HepG2 (cell line): ENCODE measurements at regions not wholly inside any gene's neighbourhood (a gene's known extent, or its start where the extent isn't known, plus 50 kb on each side); places are given as distances from the start of the nearest gene placed in this dataset.

Experiments used
- ATAC-seq: fragments of 200-7000 bp; cut with Tn5 transposase; 3 replicates; pipeline ENCODE4 v1.9.1; 2020; ENCODE audit warnings: mild to moderate bottlenecking, moderate library complexity
- BruUV-seq: library from RNA; stranded (reverse); fragments of 400-500 nt; replicated peaks from 2 replicates; lab custom pipeline; 2021; lab: Mats Ljungman, UMichigan
- CTCF ChIA-PET: fragments of 300-600 bp; formaldehyde crosslinking; extraction: SDS; loops from one replicate; lab custom pipeline; 2021; ENCODE audit warnings: low total read pairs, inconsistent platforms, low intra/inter-chr PET ratio; lab: Yijun Ruan, JAX
- POLR2A ChIA-PET: fragments of 350-600 bp; sonication (Branson Sonifier 250); formaldehyde crosslinking; loops from one replicate; lab custom pipeline; 2020; ENCODE audit warnings: antibody characterized with exemption, inconsistent platforms; lab: Yijun Ruan, JAX
- DNase-seq: peaks from one replicate; pipeline ENCODE4 v3.0.0-alpha.2; 2015; ENCODE audit warnings: low spot score
- FAIRE-seq: peaks from 3 replicates; lab custom pipeline; 2011; peaks lifted over from hg19 to GRCh38; lab: Jason Lieb, UNC
- H2AFZ ChIP-seq: one replicate; pipeline ENCODE4 v1.6.1; 2011; ENCODE audit warnings: low read length, inconsistent platforms
- H3K27ac ChIP-seq: fragments of 300-600 bp; 3 replicates; pipeline ENCODE4 v1.8.0; 2011; ENCODE audit warnings: mixed run types, mild to moderate bottlenecking, mixed read lengths, low read length, inconsistent platforms; ENCODE audit not compliant: insufficient read depth; ENCODE audit errors: extremely low read length
- H3K27me3 ChIP-seq, 2 experiments: fragments of 200-600 bp in 1 of 2; 2 replicates in 1 of 2; 3 replicates in 1 of 2; pipeline versions ENCODE4 v1.6.0 to v1.8.0; 2011; ENCODE audit warnings: low read length in 2 of 2, mild to moderate bottlenecking in 2 of 2, moderate library complexity in 2 of 2, inconsistent platforms in 1 of 2; ENCODE audit not compliant: insufficient read depth in 2 of 2, control insufficient read depth in 1 of 2
- H3K36me3 ChIP-seq, 2 experiments: fragments of 200-600 bp in 1 of 2; replicated peaks in 1 of 2; 2 replicates in 1 of 2; 3 replicates in 1 of 2; pipeline versions ENCODE4 v1.5.1 to v1.8.0; 2011; ENCODE audit warnings: low read length in 2 of 2, inconsistent platforms in 1 of 2; ENCODE audit not compliant: insufficient read depth in 2 of 2, control insufficient read depth in 1 of 2
- H3K4me1 ChIP-seq: 2 replicates; pipeline ENCODE4 v1.5.1; 2012; ENCODE audit warnings: low read length, inconsistent platforms; ENCODE audit not compliant: insufficient read depth
- H3K4me2 ChIP-seq: 2 replicates; pipeline ENCODE4 v1.6.0; 2011; ENCODE audit warnings: low read depth, low read length, inconsistent platforms
- H3K4me3 ChIP-seq, 3 experiments: fragments of 200-600 bp in 1 of 3; sonication (generic), shearing (Covaris generic) in 1 of 3; replicated peaks in 1 of 3; 2 replicates each; pipeline ENCODE4 v1.5.1; 2011 to 2016; ENCODE audit warnings: low read length in 3 of 3, inconsistent platforms in 2 of 3, low read depth in 2 of 3, mild to moderate bottlenecking in 2 of 3, control low read depth in 1 of 3, mixed read lengths in 1 of 3; ENCODE audit not compliant: insufficient read depth in 1 of 3
- H3K79me2 ChIP-seq: one replicate; pipeline ENCODE4 v1.6.1; 2011; ENCODE audit warnings: low read length, inconsistent platforms; ENCODE audit not compliant: insufficient read depth
- H3K9ac ChIP-seq: 2 replicates; pipeline ENCODE4 v1.6.0; 2011; ENCODE audit warnings: mild to moderate bottlenecking, low read depth, low read length, inconsistent platforms; ENCODE audit not compliant: insufficient read depth
- H3K9me3 ChIP-seq: 2 replicates; pipeline ENCODE4 v1.5.1; 2012; ENCODE audit warnings: mild to moderate bottlenecking, low read length
- H4K20me1 ChIP-seq: 2 replicates; pipeline ENCODE4 v1.6.0; 2011; ENCODE audit warnings: inconsistent platforms, mild to moderate bottlenecking, low read length, moderate library complexity; ENCODE audit not compliant: insufficient read depth
- CERS6 ChIP-seq: sonication (generic); formaldehyde crosslinking; IDR thresholded peaks from 2 replicates; pipeline ENCODE4 v1.5.0; 2020; ENCODE audit warnings: missing genetic modification reagents
- ELF3 ChIP-seq: IDR thresholded peaks from 2 replicates; pipeline ENCODE4 v1.6.1; 2016; ENCODE audit warnings: missing genetic modification reagents, missing compliant biosample characterization
- NKX3-1 ChIP-seq: sonication (generic); formaldehyde crosslinking; IDR thresholded peaks from 2 replicates; pipeline ENCODE4 v1.5.0; 2020; ENCODE audit warnings: missing genetic modification reagents
- PCBP1 ChIP-seq: fragments of 200-400 bp; formaldehyde crosslinking; IDR thresholded peaks from 2 replicates; pipeline ENCODE4 v1.6.1; 2017; ENCODE audit warnings: mild to moderate bottlenecking, low read depth, low read length, borderline replicate concordance
- RFX1 ChIP-seq: fragments of 450-650 bp; IDR thresholded peaks from 2 replicates; pipeline ENCODE4 v1.6.1; 2017
- ZBTB14 ChIP-seq: sonication (generic); formaldehyde crosslinking; IDR thresholded peaks from 2 replicates; pipeline ENCODE4 v1.4.0; 2020; ENCODE audit warnings: missing genetic modification reagents
- ZC3H4 ChIP-seq: sonication (generic); formaldehyde crosslinking; IDR thresholded peaks from 2 replicates; pipeline ENCODE4 v1.4.0; 2020; ENCODE audit warnings: missing genetic modification reagents, borderline replicate concordance
- ZNF121 ChIP-seq: sonication (generic); formaldehyde crosslinking; IDR thresholded peaks from 2 replicates; pipeline ENCODE4 v1.5.0; 2020; ENCODE audit warnings: mild to moderate bottlenecking, missing genetic modification reagents
- ZNF326 ChIP-seq: sonication (generic); formaldehyde crosslinking; IDR thresholded peaks from 2 replicates; pipeline ENCODE4 v1.4.0; 2020; ENCODE audit warnings: missing genetic modification reagents, borderline replicate concordance
- ZNF484 ChIP-seq: sonication (generic); formaldehyde crosslinking; IDR thresholded peaks from 2 replicates; pipeline ENCODE4 v1.5.1; 2020; ENCODE audit warnings: mild to moderate bottlenecking, low read depth, missing genetic modification reagents, borderline replicate concordance
- WGBS: methylation state at CpG from one replicate; pipeline ENCODE4 v1.1.6; 2017; ENCODE audit warnings: low lambda C conversion rate; 5-methylcytosine and 5-hydroxymethylcytosine counted together
- in situ Hi-C: cut with HindIII; loops from 2 replicates; pipeline ENCODE4 v1.10.0; 2017; ENCODE audit warnings: low pct_unique_long_range_greater_than_20kb; ENCODE audit not compliant: extremely low pct_ligation_motif_present
- intact Hi-C: fragments of 100-400 bp; cut with micrococcal nuclease; formaldehyde crosslinking; loops from one replicate; pipeline ENCODE4 v1.10.0; 2022; ENCODE audit not compliant: unreplicated experiment

DNA sequence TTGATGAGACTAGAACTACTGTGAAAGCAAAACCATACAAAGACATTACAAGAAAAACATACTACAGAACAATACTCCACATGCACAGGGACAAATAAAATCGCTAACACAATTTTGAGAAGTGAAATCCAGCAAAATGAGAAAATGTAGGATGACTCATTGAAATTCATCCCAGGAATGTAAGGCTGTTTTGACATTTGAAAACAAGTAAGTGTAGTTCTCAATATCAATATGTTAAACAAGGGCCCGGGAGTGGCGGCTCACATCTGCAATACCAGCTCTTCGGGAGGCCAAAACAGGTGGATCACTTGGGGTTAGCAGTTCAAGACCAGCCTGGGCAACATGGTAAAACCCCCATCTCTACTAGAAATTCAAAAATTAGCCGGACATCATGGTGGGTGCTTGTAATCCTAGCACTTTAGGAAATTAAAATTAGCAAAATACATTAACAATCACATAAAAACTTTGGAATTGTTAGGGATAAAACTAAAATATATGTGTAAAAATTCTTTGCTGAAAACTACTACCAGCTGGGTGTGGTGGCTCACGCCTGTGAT lies 113.7 kb upstream of the ADARB2 start:
- no peak overlapping the region for H3K27ac ChIP-seq
- intact Hi-C loops (no loop called here), in situ Hi-C loops (no loop called here)
- H3K27me3 ChIP-seq: peaks cover 0 to 11% of the 10 kb centered on the region in 2 experiments; a peak in 2 of 5 replicates
- no peaks in the 10 kb centered on the region for H4K20me1 ChIP-seq
- ATAC-seq (no peak), FAIRE-seq (no peak), DNase-seq (no peak)
- ChIA-PET CTCF (no interaction called here), POLR2A (no interaction called here)
- no TSS peak for BruUV-seq
- H3K79me2 ChIP-seq: no peaks in the 10 kb centered on the region
- H3K9me3 ChIP-seq: no peaks in the 10 kb centered on the region
- 21% methylated on average over 6 of the region's 6 CpGs for WGBS
- H3K4me3 ChIP-seq: no peak overlapping the region
- TF ChIP-seq ZNF484 (CRISPR knock-in tag): no peak
- no peak for TF ChIP-seq PCBP1
- TF ChIP-seq ZBTB14 (CRISPR knock-in tag): no peak
- no peak for TF ChIP-seq ZNF121 (CRISPR knock-in tag)
- no peak for TF ChIP-seq ELF3 (CRISPR knock-in tag)
- no peak for TF ChIP-seq CERS6 (CRISPR knock-in tag)
- no peak for TF ChIP-seq ZC3H4 (CRISPR knock-in tag)
- no peak for TF ChIP-seq RFX1
- no peak for TF ChIP-seq ZNF326 (CRISPR knock-in tag)
- TF ChIP-seq NKX3-1: no peak
- no peaks in the 10 kb centered on the region for H3K4me1 ChIP-seq
- H3K4me2 ChIP-seq: no peak overlapping the region
- H3K36me3 ChIP-seq: no peaks in the 10 kb centered on the region
- H2AFZ ChIP-seq: no peak overlapping the region
- no peak overlapping the region for H3K9ac ChIP-seq
